NCI-H446 treated with DMSO at 0.1 percent for 48 hours (cell line): ENCODE measurements at regions not wholly inside any gene's neighbourhood (a gene's known extent, or its start where the extent isn't known, plus 50 kb on each side); places are given as distances from the start of the nearest gene placed in this dataset.

Experiments
- DNase-seq: peaks from one replicate; lab custom pipeline; 2025; lab: John Stamatoyannopoulos, UW

DNA sequence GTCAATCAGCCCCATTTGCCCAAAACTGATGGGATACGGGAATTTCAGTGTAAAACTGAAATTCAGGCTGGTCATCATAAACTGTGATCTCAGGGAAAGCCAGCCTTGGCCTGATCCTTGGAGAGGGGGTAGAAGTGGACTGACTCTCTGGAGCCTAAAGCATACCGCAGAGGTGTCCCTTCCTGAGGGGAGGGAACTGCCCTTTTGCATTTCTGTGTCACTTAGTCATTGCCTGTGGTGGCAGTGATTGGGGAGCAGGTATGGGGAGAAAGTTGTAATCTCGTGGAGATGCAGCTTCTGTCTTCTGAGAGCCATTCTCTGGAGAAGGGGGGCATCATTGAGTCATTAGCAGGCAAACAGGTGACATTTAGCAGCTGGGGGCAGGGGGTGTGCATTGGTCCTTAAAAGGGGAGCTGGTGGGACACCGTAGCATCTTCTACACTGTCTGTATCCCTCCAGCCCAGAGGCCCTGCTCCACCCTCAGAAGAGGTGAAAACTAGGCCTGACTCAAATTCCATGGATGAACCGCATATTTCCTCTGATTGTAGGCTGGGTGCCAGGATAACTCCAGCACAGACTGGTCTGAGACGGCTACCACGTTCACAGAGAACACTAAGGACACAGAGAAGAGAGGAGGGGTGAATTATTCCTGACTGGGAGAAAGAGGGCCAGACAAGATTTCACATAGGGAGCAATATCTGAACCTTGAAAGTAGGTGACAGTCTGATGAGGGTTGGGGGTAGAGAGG, 143.3 kb downstream of the SEC61B start:
- no peak for DNase-seq

DNA sequence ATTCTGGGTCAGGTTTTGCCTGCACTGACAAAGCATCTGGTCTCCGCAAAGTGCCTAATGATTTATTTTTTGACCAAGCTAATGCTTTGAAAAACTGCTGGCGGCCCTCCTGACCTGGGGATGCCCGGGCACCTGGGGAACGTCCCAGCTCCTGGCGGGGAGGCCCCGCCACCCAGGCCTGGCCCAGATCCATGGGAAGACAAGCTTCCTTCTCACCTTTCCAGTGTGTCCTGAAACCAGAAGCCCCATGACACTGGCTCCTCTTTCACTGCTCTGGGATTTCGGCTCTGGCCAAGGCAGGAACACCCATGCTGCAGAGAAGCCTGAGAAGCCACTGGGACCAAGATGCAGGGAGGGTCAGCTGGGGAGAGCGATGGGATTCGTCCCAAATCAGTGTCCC, 144.1 kb downstream of the SEC61B start:
- no peak for DNase-seq

- DNase-seq: no peak
Measured at GRCh38 chr9:99366621-99367020, 144.5 kb downstream of the SEC61B start.

GRCh38 chr9:99368341-99369326, 146.6 kb downstream of the SEC61B start:
- DNase-seq: no peak

DNA sequence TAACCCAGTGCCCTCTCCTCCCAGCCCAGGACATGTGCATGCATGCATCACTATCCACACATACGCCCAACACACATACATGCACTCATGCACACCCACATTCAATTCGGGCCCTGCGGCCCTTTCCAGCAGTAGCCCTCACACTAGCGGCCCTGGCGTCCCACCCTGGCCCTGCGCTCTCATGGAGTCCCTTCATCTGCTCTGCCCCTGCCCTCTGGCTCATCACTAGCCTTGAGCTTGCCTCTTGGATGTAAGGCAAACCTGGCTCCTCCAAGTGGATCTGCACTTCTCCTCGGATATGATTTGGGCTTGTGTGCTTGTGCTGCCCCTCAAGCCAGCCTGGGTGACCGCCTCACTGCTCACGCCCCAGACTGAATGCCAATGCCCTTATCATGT, 147.2 kb downstream of the SEC61B start:
- DNase-seq: no peak

GRCh38 chr9:99370376-99370775, 148.3 kb downstream of the SEC61B start:
- no peak for DNase-seq

DNA sequence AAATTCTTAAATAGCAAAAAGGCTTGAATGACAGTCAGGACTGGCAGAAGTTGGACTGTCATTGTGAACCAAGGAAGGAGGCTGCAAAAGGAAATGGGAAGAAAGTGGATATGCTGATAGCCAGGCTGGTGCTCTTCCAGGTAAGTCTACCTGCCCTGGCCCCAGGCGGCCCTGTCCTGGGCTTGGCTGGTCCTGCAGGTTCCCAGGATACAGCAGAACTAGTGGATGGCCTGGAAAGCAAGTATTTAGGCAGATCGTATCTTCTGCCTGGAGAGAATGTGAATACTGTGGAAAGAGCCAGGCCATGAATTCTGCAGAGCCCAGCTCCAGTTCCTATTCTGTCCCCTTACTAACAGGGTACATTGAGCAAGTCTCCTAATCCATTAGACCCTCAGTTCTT, 149.3 kb downstream of the SEC61B start:
- no peak for DNase-seq

GRCh38 chr9:99373912-99374311, 151.8 kb downstream of the SEC61B start:
- DNase-seq: no peak

- DNase-seq: no peak
Measured at GRCh38 chr9:99374793-99375192, 152.7 kb downstream of the SEC61B start.

DNA sequence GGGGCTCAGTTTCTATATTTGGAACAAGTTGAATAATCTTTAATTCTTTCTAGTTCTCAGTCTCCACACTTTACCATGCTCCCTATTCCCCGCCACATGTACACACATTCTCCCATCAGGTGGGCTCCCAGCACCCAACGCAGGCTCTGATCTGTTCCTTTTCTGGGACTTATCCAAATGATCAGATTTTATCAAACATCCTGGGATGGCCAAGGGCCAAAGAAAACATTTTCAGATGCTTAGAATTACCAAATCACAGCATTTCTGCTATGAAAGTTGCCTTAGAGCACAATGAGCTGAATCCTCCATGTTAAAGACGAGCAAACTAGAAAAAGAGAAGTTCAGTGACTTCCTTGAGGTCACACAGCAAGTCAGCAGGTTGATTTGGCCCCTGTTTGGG, 153.4 kb downstream of the SEC61B start:
- no peak for DNase-seq

DNA sequence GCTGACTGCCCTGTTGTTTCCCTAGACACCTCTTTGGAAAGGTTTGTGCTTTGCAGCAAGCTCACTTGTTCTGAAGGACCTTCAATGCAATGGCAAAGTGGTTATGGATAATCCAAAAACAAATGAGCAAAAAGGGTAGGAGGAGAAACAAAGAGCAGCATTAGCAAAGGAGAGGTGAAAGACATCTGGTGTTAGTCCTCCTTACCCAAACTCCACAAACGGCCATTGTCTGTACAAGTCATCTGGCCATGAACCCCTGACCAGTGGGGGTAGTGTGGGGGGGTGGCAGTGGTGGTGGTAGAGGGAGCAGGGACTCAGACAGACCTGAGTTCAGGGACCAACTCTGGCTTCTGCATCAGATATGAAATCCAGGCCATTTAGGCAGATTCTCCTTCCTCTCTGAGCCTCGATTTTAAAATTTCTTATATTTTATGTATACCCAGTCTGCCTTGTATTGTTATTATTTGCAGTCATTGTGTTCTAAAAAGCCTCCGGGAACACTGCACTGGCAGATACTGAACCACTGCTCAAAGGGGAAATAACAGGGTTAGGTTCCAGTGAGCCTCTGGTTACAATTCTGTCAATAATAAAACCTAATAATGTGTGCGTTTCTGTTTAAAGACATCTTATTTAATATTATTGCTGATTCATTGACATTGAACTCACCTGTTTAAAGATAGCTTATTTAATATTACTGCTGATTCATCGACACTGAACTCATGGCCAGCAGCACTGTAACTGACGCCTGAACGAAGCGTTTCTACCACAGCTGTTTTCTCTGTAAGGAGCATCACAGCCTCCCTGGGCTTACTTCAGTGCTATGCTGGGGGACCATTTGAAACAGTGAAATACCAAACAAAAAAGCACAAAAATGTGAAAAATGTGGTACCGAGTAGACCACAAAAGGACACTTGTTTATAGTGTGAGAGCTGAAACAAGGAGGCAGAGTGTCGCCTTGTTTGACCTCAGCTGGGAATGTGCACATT, 156.0 kb downstream of the SEC61B start:
- DNase-seq: no peak

DNA sequence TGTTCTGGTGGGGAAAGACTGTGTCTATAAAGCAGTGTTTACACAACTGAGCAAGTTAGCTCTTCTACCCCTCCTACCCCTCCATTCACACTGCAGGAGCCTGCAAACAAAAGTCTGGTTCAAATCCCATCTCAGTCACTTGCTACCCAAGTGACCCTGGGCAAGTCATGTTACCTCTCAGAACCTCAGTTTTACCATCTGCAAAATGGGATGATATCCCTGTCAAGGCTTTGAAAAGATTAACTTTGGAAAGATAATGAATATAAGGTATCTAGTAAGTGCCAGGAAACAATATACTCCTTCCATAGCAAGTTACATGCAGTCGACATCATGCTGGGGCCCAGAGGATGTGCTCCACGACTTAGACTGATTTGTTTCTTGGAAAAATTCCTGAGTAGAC, 161.5 kb downstream of the SEC61B start:
- no peak for DNase-seq

GRCh38 chr9:99385215-99385614, 163.1 kb downstream of the SEC61B start:
- DNase-seq: no peak

DNA sequence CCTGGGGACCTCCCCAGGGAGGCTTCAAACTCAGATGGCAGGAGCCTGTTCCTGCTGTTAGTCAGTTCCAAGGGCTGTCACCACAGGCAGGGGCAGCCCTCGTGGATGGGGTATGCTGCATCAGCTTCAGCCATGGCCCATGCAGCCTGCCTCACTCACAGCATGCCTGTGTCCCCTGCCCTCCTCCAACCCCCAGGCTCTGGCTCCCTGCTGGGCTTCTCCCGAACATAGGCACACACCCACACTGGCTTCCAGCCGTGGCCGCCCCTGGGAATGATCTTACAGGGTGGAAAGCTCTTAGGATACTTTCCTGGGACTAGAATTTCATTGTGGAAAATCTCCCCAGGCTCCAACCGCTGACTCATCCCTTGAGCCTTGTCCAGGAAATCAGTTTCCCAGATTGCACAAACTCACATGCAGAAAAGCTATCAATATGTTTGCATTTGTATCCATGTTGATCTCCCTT, 163.8 kb downstream of the SEC61B start:
- no peak for DNase-seq

GRCh38 chr9:99387431-99387830, 165.3 kb downstream of the SEC61B start:
- no peak for DNase-seq

DNA sequence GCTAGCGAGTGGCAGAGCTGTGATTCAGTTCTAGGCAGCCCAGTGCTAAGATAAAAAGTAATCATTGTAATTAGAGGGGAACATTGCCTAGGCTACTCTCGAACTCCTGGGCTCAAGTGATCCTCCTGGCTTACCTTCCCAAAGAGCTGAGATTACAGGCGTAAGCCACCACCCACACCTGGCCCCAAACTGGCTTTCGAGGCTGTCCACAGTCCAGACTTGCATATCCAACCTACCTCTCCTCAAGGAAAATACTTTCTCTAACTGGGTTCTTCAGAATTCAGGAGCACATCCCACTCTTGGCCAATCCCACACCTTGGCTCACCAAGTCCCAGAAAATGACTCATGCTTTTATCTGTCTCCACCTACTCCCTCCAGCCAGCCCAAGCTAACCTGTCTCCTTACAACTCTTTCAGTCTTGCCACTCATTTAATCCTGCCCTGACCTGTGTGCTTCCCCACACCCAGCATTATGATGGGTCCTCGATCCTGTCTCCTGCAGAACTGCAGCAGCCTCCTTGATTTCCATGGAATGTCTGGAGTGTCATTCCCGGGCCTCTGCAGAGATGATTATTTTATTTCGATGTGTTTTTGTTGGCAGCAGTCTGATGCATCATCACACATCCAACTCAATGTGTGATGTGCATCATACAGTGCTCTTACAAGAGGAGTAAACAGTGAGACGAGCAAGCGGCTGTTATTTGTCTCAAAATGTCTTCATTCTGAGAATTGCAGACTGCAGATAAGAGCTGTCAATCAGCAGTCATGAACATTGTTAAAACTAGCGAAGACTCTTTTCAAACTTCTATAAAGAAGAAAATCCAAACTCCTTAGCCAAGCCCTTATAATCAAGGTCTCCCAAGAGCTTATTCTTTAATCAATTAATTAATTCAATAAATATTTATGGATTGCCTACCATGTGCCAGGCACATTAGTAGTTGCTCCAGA, 167.3 kb downstream of the SEC61B start:
- DNase-seq: no peak

DNA sequence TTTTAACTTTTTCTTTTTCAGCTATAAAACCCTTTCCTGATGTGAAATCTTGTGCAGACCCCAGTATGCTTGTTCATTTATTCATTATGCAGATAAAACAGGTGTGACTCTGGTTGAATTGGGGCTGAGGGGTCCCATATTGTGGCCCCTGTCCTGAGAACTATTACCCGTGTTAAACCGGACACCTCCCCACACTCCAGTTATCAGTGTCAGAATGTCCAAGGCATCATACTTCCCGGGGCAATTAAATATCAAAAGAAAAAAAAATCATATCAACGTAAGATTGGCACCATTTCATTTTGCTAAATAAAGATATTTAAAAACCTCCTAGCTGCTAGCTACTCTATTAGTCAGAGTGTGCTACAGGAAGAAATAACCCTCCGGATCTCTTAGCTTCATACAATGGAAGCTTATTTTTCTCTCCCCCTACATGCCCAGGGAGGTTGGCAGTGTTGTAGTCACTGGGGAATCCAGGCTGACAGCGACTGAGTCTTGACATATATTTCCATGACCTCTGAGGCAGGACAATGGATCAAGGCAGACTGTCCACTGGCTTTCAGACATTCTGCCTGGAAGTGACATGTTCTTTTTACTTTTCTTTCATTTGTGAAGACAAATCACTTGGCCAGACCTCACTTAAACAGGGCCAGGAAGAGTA, 170.0 kb downstream of the SEC61B start:
- DNase-seq: no peak

- DNase-seq: no peak
Measured at GRCh38 chr9:99392986-99393385, 170.9 kb downstream of the SEC61B start.

DNA sequence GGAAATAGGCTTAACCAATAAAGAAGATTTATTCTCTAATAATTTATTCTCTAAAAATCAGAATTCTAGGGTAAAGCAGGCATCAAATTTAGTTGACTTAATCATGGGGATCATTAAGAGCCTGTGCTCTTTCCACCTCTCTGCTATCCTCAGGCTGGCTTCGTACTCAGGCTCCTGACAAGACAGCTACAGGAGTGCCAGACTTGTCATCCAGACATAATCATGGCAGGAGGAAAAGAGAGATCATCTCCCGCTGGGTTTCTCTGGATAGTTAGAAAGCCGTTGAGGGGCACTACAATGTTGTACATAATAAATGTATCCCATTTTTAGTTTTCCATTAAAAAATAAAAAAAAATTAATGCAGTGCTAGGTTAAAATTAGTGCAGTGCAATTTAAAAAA, 171.9 kb downstream of the SEC61B start:
- no peak for DNase-seq

- no peak for DNase-seq
Measured at GRCh38 chr9:99398241-99398640, 176.2 kb downstream of the SEC61B start.
